ENCODE measurements at regions not wholly inside any gene's neighbourhood (a gene's known extent, or its start where the extent isn't known, plus 50 kb on each side); places are given as distances from the start of the nearest gene placed in this dataset.

GRCh38 chr6:77097940-77098339, 365.4 kb downstream of the HTR1B start:
- Histone ChIP-seq H3K4me2 (ENCODE audit: control insufficient read depth, extremely low read depth, insufficient read depth, low read depth, low read length) (no peak overlapping the region), H3K36me3 (ENCODE audit: control insufficient read depth in 2 of 2, extremely low read depth in 1 of 2, insufficient read depth in 2 of 2, low read length in 2 of 2) (no peaks in the 10 kb centered on the region), H2AFZ (ENCODE audit: control insufficient read depth, low read length) (no peak overlapping the region), H3K4me3 (ENCODE audit: control insufficient read depth in 2 of 3, extremely low read depth in 1 of 3, insufficient read depth in 2 of 3, low read depth in 1 of 3, low read length in 3 of 3) (no peak overlapping the region), H3K27me3 (ENCODE audit: control insufficient read depth, extremely low read depth, insufficient read depth, low read length) (no peaks in the 10 kb centered on the region), H3K9ac (ENCODE audit: control insufficient read depth, extremely low read depth, insufficient read depth, low read length) (no peak overlapping the region), H4K20me1 (ENCODE audit: control insufficient read depth, extremely low read depth, insufficient read depth, low read length) (no peaks in the 10 kb centered on the region), H3K9me3 (ENCODE audit: control insufficient read depth, low read depth, low read length) (no peaks in the 10 kb centered on the region), H3K79me2 (ENCODE audit: control insufficient read depth, insufficient read depth, low read length) (no peaks in the 10 kb centered on the region), H3K4me1 (ENCODE audit: control insufficient read depth, extremely low read depth, insufficient read depth, low read length) (no peaks in the 10 kb centered on the region), H3K9me1 (ENCODE audit: control insufficient read depth, extremely low read depth, insufficient read depth, low read length) (no peaks in the 10 kb centered on the region), H3K27ac (ENCODE audit: control insufficient read depth, insufficient read depth, low read length) (no peak overlapping the region)
- TF ChIP-seq EZH2 (IDR thresholded peaks at IDR 0.05; ENCODE audit: low read length) (no peak), CTCF (optimal IDR thresholded peaks at IDR 0.05 in 1 of 3, IDR thresholded peaks at IDR 0.05 in 1 of 3, conservative IDR thresholded peaks at IDR 0.05 in 1 of 3; ENCODE audit: extremely low read depth in 1 of 3, insufficient read depth in 2 of 3, low read length in 3 of 3) (no peak)
- FAIRE-seq (no peak), DNase-seq (ENCODE audit: low read depth, low spot score) (no peak)
- dilution Hi-C loops (cut with MboI; ENCODE audit: extremely low pct_ligation_motif_present, low sequenced_read_pairs), result no loop called here

- H3K79me2 ChIP-seq (ENCODE audit: control insufficient read depth, insufficient read depth, low read length), result no peaks in the 10 kb centered on the region
- no peaks in the 10 kb centered on the region for H3K36me3 ChIP-seq (ENCODE audit: control insufficient read depth in 2 of 2, extremely low read depth in 1 of 2, insufficient read depth in 2 of 2, low read length in 2 of 2)
- H3K9ac ChIP-seq (ENCODE audit: control insufficient read depth, extremely low read depth, insufficient read depth, low read length), result no peak overlapping the region
- no peak overlapping the region for H3K27ac ChIP-seq (ENCODE audit: control insufficient read depth, insufficient read depth, low read length)
- FAIRE-seq, result no peak
- no peak for DNase-seq (ENCODE audit: low read depth, low spot score)
- H3K4me3 ChIP-seq (ENCODE audit: control insufficient read depth in 2 of 3, extremely low read depth in 1 of 3, insufficient read depth in 2 of 3, low read depth in 1 of 3, low read length in 3 of 3), result no peak overlapping the region
- no peaks in the 10 kb centered on the region for H3K9me1 ChIP-seq (ENCODE audit: control insufficient read depth, extremely low read depth, insufficient read depth, low read length)
- no peak for TF ChIP-seq CTCF (optimal IDR thresholded peaks at IDR 0.05 in 1 of 3, IDR thresholded peaks at IDR 0.05 in 1 of 3, conservative IDR thresholded peaks at IDR 0.05 in 1 of 3; ENCODE audit: extremely low read depth in 1 of 3, insufficient read depth in 2 of 3, low read length in 3 of 3)
- TF ChIP-seq EZH2 (IDR thresholded peaks at IDR 0.05; ENCODE audit: low read length), result no peak
- no peaks in the 10 kb centered on the region for H4K20me1 ChIP-seq (ENCODE audit: control insufficient read depth, extremely low read depth, insufficient read depth, low read length)
- no peak overlapping the region for H3K4me2 ChIP-seq (ENCODE audit: control insufficient read depth, extremely low read depth, insufficient read depth, low read depth, low read length)
- H3K27me3 ChIP-seq (ENCODE audit: control insufficient read depth, extremely low read depth, insufficient read depth, low read length), result no peaks in the 10 kb centered on the region
- dilution Hi-C loops (cut with MboI; ENCODE audit: extremely low pct_ligation_motif_present, low sequenced_read_pairs), result no loop called here
- no peak overlapping the region for H2AFZ ChIP-seq (ENCODE audit: control insufficient read depth, low read length)
- no peaks in the 10 kb centered on the region for H3K9me3 ChIP-seq (ENCODE audit: control insufficient read depth, low read depth, low read length)
- no peaks in the 10 kb centered on the region for H3K4me1 ChIP-seq (ENCODE audit: control insufficient read depth, extremely low read depth, insufficient read depth, low read length)
These were observed 367.2 kb downstream of the HTR1B start for GRCh38 chr6:77095936-77096627.

Measured in keratinocyte (primary cell).